MG63 (cell line): ENCODE measurements at regions not wholly inside any gene's neighbourhood (a gene's known extent, or its start where the extent isn't known, plus 50 kb on each side); places are given as distances from the start of the nearest gene placed in this dataset.

ENCODE experiments used
- DNase-seq: peaks from one replicate; pipeline ENCODE4 v3.0.0-alpha.2; 2020
- H3K27me3 ChIP-seq: fragments of 250-450 bp; sonication (Bioruptor Pico); 2 replicates; pipeline ENCODE4 v1.5.1; 2020; ENCODE audit warnings: mild to moderate bottlenecking, moderate library complexity
- H3K36me3 ChIP-seq: fragments of 250-450 bp; sonication (Bioruptor Pico); 2 replicates; pipeline ENCODE4 v1.5.1; 2020; ENCODE audit warnings: mild to moderate bottlenecking, moderate library complexity
- H3K4me3 ChIP-seq: fragments of 250-450 bp; sonication (Bioruptor Pico); 2 replicates; pipeline ENCODE4 v1.5.1; 2020; ENCODE audit warnings: mild to moderate bottlenecking, moderate library complexity
- H3K9me3 ChIP-seq: fragments of 250-450 bp; sonication (Bioruptor Pico); 2 replicates; pipeline ENCODE4 v1.5.1; 2020; ENCODE audit warnings: mild to moderate bottlenecking, moderate library complexity

DNA sequence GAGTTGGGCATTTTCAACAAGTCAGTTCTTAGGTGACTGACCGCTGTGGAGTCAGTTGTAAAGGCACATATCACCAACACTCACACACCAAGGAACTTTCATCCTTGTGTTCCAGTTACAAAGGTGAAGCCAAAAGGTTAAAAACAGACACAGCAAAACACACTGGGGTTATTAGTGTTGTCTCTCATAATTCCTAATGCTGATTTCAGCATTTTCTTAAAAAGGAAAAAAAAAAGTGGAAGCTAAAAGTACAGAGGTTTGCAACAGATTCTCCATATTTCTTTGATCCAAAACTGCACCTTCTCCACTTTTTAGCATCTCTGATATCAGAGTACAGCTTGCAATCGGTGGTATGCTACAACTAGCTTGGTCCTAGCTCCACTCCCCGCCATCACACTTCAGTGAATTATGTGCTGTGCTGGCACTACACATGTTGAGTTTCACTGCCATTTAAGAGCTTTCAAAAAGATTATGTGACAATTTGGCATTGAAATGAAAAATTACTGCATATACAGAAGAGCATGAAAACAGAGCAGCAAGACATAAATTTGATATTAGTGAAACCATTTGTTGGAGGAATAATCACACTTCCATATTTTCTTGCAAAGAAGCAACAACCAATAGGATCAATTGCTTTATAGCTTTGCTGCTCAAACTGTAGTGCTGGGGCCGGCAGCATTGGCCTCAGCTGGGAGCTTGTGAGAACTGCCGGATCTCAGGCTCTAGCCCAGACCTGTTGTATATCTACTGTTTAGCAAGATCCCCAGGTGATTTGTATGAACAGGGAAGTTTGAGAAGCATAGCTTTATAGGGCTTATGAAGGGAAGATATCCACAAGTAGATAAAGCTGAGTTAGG, 62.3 kb upstream of the DAPL1 start:
- DNase-seq: no peak
- no peaks in the 10 kb centered on the region for H3K9me3 ChIP-seq
- no peaks in the 10 kb centered on the region for H3K36me3 ChIP-seq
- H3K4me3 ChIP-seq: no peak overlapping the region
- H3K27me3 ChIP-seq: no peaks in the 10 kb centered on the region

DNA sequence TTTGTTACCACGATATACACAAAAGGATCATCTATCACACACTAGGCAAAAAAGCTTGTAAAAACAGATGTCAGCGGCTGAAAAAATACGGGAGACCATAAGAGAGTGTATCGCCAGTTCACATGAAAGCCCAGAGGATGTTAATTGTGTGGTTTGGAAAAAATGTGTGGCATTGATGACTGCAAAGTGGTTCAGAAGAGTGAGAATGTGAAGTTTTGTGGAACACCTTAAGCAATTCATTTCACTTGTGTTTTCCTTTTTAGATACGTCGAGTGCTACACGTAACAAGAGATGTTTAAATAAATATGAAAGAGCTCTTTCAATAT, 61.7 kb upstream of the DAPL1 start:
- Histone ChIP-seq H3K4me3 (no peak overlapping the region), H3K36me3 (no peaks in the 10 kb centered on the region), H3K9me3 (no peaks in the 10 kb centered on the region), H3K27me3 (no peaks in the 10 kb centered on the region)
- DNase-seq: no peak

DNA sequence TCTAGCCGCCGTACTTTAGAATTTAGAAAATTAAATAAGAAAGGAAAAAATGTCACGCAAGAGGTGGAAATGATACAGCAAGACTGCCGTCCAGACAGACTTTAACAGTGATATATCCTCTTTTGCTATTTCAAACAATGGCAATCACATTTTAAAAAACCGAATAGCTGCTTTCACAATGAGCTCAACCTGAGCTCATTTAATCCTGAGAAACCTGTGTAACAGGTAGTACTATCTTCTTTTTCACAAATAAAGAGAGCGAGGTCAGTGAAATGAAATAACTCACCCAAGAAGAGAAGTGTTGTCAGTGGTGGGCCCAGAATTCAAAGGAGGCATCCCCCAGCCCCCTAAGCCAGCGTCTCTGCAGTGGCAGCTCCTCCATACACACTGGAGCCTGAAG, 60.7 kb upstream of the DAPL1 start:
- Histone ChIP-seq H3K36me3 (no peaks in the 10 kb centered on the region), H3K4me3 (no peak overlapping the region), H3K27me3 (no peaks in the 10 kb centered on the region), H3K9me3 (no peaks in the 10 kb centered on the region)
- no peak for DNase-seq

DNA sequence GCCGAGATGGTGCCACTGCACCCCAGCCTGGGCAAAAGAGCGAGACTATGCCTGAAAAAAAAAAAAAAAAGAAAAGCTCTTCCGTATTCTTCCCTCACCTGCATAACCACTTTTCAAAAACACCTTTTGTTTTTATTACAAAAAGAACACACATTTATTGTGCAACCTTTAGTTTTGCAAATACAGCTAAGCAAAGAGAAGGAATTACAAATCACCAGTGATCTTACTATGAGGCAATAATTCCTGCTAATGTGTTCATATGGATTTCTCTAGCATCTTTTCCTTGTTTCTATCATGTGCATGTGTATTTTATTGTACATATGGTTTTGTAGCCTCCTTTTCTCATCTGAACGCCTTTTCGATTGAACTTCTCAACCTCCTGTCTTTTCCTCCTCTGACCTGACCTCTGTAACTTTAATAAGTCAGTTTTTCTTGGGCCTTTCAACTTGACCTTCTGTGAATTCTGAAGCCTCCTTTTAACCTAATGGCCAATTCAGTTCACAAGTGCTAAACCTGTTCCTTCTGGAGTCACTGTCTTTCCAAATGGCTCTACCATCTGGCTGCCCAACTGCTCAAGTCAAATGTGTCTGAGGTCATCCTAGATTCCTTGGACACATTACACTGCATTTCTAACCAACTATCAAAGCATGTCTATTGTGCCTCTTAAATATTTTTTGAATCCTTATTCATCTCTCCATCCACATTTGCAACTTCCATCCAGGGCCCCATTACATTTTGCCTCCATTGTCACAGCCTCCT, 59.1 kb upstream of the DAPL1 start:
- Histone ChIP-seq H3K36me3 (no peaks in the 10 kb centered on the region), H3K27me3 (no peaks in the 10 kb centered on the region), H3K9me3 (no peaks in the 10 kb centered on the region), H3K4me3 (no peak overlapping the region)
- no peak for DNase-seq

DNA sequence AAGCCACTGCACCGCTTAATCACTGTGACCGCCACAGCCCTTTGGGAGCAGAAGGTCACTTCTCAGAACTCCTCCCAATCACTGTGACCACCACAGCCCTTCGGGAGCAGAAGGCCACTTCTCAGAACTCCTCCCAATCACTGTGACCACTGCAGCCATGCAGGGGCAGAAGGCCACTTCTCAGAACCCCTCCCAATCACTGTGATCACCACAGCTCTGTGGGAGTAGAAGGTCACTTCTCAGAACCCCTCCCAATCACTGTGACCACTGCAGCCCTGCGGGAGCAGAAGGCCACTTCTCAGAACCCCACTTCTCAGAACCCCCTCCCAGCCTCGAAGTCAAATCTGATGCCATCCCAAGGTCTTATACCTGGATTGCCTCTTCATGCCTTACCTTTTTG, 56.8 kb upstream of the DAPL1 start:
- Histone ChIP-seq H3K4me3 (no peak overlapping the region), H3K9me3 (no peaks in the 10 kb centered on the region), H3K27me3 (no peaks in the 10 kb centered on the region), H3K36me3 (no peaks in the 10 kb centered on the region)
- no peak for DNase-seq

DNA sequence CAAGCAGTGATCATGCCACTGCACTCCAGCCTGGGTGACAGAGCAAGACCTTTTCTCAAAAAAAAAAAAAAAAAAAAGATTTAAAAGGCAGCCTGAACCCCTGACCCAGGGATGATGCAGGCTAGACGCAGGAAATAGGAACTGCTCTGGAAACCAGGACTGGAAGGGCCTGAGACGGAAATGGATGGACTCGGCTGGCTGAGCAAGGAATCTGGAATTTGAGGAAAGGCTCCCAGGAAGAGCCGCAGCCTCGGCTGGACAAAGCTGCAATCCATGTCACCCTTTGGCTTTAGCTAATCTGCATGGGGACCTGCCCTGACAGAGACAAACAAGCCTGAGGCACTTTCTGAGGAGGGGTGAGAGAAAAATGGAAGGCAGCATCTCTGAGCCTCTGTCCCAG, 55.0 kb upstream of the DAPL1 start:
- H3K9me3 ChIP-seq: no peaks in the 10 kb centered on the region
- H3K4me3 ChIP-seq: no peak overlapping the region
- no peak for DNase-seq
- H3K27me3 ChIP-seq: no peaks in the 10 kb centered on the region
- H3K36me3 ChIP-seq: no peaks in the 10 kb centered on the region

DNA sequence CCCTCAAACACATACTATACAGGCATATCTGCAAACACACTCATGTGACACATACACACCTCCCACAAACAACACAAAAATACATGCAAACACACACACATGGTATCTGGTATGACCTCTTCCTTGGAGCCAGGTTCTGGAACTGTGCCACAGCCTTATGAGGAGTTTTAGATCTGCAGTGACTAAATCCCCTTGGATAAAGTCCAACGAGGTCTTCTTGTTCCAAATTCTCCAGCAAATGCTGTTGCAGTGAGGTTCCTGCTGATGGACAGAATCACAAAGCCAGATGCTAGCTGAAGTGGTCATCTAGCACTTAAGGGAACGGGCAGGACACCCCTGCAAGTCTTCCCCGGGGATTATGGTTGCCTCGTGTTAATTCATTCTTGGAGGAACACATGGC, 54.5 kb upstream of the DAPL1 start:
- H3K27me3 ChIP-seq: no peaks in the 10 kb centered on the region
- no peak overlapping the region for H3K4me3 ChIP-seq
- no peaks in the 10 kb centered on the region for H3K9me3 ChIP-seq
- H3K36me3 ChIP-seq: no peaks in the 10 kb centered on the region
- peak; percentile 45 for DNase-seq

DNA sequence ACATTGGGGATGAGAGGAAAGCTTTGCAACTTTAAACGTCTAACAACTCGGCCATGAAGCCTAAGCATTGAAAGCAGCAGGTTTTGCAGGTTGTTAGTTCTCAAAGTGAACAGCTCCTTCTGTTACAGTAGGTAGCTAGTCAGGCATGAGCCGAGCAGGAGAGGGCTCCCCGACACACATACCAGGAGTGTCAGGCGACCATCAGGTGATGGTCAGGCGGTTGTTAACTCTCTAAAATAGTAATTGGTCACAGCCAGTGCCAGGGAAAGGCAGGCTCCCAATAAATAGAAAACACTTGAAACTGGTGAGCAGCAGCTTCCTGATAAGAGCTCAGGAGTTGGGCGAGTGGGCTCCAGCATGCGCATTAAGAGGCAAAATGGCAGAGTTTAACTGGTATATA, 53.5 kb upstream of the DAPL1 start:
- Histone ChIP-seq H3K4me3 (no peak overlapping the region), H3K36me3 (no peaks in the 10 kb centered on the region), H3K27me3 (no peaks in the 10 kb centered on the region), H3K9me3 (no peaks in the 10 kb centered on the region)
- DNase-seq: no peak

DNA sequence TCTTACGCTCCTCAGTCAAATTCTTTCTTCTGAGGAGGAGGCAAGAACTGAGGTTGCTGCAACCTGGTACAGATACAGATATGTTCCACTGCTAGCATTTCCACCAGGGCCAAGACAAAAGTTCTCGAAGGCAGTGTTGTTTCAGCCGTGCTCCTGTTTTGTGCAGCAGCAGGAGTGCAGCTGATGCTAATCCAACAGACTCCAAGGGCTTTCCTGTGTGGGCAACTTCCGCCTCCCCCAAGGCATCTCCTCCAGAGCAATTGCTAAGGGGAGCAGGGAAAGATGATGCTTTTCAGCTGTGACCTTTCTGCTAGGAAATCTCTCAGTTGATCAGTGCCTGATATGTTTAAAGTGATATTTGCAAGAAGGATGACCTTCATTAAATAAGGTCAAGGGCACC, 52.6 kb upstream of the DAPL1 start:
- H3K27me3 ChIP-seq: no peaks in the 10 kb centered on the region
- H3K4me3 ChIP-seq: no peak overlapping the region
- H3K36me3 ChIP-seq: no peaks in the 10 kb centered on the region
- no peak for DNase-seq
- H3K9me3 ChIP-seq: no peaks in the 10 kb centered on the region

DNA sequence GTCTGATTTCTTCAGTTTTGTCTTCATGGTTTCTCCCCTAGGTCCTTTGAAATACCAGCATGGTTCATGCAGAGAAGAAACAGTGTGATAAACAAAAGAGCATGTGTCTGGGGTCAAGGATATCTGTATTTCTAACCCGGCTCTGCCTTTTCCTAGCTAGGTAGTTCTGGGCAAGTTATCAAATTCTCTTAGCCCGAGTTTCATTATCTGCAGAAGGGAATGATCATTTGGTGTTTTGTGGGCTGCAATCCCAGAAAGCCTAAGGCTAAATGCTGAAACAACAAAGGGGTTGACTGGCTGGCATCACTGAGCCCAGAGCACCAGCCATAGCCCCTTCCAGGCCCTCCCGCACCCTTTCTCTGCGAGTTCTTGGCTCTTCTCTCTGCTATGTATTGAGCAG, 51.7 kb upstream of the DAPL1 start:
- H3K27me3 ChIP-seq: peaks cover 3% of the 10 kb centered on the region; the same call in 1 of the 2 replicates
- no peak for DNase-seq

DNA sequence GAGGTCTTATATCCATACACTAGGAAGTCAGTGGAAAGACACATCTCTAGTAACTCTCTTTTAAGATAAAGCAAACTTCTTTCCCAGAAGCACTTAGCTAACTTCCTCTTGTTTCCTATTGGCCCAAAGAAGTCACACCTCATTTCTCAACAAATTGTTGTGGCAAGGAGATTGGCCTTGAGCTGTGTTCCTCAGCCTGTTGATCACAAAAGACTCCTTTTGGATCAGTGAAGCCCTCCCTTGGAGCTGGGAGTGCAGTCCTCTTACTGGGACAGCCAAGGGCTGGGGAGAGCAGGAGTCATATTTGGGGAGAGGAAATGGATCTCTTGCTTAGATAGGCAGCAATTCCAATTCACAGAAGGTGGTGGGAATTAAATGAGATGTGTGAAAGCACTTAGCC, 51.2 kb upstream of the DAPL1 start:
- Histone ChIP-seq H3K36me3 (no peaks in the 10 kb centered on the region), H3K27me3 (peaks cover 3% of the 10 kb centered on the region; the same call in 1 of the 2 replicates), H3K9me3 (no peaks in the 10 kb centered on the region), H3K4me3 (no peak overlapping the region)
- DNase-seq: no peak

More for the DNA sequence above, 51.7 kb upstream of the DAPL1 start:
- H3K36me3 ChIP-seq: no peaks in the 10 kb centered on the region
- no peaks in the 10 kb centered on the region for H3K9me3 ChIP-seq
- H3K4me3 ChIP-seq: no peak overlapping the region

DNA sequence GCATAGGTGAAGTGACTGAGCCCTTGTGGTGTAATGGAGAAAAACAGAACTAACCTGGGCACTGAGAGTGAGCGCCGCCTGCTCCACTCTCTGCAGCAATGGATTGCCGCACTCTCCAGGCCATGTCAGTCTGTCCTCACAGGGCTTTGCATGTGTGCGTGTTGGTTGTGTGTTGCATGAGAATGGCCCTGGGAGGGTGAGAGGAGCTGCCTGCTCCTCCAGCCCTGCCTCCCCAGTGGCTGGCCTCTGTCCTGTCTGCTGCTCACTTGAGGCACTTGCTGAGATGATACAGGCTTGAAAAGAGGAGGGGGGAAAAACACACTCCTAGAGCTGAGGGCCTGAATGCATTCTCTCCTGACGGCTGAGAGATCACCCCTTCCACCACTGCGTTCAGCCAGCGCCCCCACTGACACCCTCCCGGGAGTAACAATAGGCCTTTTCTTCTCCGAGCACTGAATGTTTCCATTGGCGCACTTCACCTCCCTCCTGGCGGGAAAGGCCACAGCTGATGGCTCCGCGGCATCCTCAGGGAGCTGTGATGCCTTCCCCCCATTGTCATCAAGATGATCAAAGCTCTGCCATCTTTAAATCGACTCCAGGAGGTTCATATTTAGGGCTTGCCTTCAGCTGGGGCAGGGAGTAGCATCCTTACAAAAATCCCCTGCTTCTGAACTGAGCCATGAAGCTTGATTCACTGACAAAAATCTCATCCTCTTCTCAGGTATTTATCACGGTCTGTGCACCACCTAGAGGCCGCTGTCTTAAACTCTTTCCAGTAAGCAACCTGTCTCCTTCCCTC, 49.9 kb upstream of the DAPL1 start:
- no peak overlapping the region for H3K4me3 ChIP-seq
- no peak for DNase-seq
- H3K36me3 ChIP-seq: no peaks in the 10 kb centered on the region
- peaks cover 3% of the 10 kb centered on the region; the same call in 1 of the 2 replicates for H3K27me3 ChIP-seq
- H3K9me3 ChIP-seq: no peaks in the 10 kb centered on the region
